Right atrium auricular region (tissue), 2 donors: ENCODE measurements at regions not wholly inside any gene's neighbourhood (a gene's known extent, or its start where the extent isn't known, plus 50 kb on each side); places are given as distances from the start of the nearest gene placed in this dataset.
"Not testable (repeated sequence)": the region's sequence is repeated elsewhere in the genome, so short reads cannot be mapped to it uniquely, and the experiment has no call there.

ENCODE experiments used
- DNase-seq: peaks from one replicate; pipeline ENCODE4 v3.0.0-alpha.2; 2019; ENCODE audit warnings: low spot score
- H3K27ac ChIP-seq, 2 donors: fragments of 200-600 bp; sonication (generic); 1 replicate in 1 of 2; 2 replicates in 1 of 2; pipeline ENCODE4 v1.5.1; 2016 to 2019
- H3K27me3 ChIP-seq, 2 donors: fragments of 200-600 bp; sonication (generic); one replicate each; pipeline versions ENCODE4 v1.5.1 to v1.6.0; 2017 to 2019
- H3K36me3 ChIP-seq: fragments of 200-600 bp; sonication (generic); one replicate; pipeline ENCODE4 v1.5.1; 2016
- H3K4me1 ChIP-seq, 2 donors: fragments of 200-600 bp; sonication (generic); one replicate each; pipeline versions ENCODE4 v1.5.1 to v1.6.0; 2017 to 2019
- H3K4me3 ChIP-seq, 2 donors: fragments of 200-600 bp; sonication (generic); 1 replicate in 1 of 2; 2 replicates in 1 of 2; pipeline ENCODE4 v1.5.1; 2017 to 2019; ENCODE audit warnings: mild to moderate bottlenecking in 1 of 2, moderate library complexity in 1 of 2
- H3K9me3 ChIP-seq, 2 donors: fragments of 200-600 bp; sonication (generic); one replicate each; pipeline ENCODE4 v1.5.1; 2019
- TF ChIP-seq, protein P1 (sequence below), 2 donors: fragments of 200-600 bp; sonication (generic); IDR thresholded peaks; one replicate each; pipeline ENCODE4 v1.5.1; 2019; ENCODE audit warnings: antibody characterized with exemption in 2 of 2

GRCh38 chr9:87781331-87781730 lies 55.4 kb downstream of the CTSL start:
- no peaks in the 10 kb centered on the region for H3K4me1 ChIP-seq
- DNase-seq, result no peak
- H3K9me3 ChIP-seq, result no peaks in the 10 kb centered on the region
- H3K4me3 ChIP-seq, result no peak overlapping the region
- no peaks in the 10 kb centered on the region for H3K36me3 ChIP-seq
- TF ChIP-seq, protein P1, sequence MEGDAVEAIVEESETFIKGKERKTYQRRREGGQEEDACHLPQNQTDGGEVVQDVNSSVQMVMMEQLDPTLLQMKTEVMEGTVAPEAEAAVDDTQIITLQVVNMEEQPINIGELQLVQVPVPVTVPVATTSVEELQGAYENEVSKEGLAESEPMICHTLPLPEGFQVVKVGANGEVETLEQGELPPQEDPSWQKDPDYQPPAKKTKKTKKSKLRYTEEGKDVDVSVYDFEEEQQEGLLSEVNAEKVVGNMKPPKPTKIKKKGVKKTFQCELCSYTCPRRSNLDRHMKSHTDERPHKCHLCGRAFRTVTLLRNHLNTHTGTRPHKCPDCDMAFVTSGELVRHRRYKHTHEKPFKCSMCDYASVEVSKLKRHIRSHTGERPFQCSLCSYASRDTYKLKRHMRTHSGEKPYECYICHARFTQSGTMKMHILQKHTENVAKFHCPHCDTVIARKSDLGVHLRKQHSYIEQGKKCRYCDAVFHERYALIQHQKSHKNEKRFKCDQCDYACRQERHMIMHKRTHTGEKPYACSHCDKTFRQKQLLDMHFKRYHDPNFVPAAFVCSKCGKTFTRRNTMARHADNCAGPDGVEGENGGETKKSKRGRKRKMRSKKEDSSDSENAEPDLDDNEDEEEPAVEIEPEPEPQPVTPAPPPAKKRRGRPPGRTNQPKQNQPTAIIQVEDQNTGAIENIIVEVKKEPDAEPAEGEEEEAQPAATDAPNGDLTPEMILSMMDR (IDR thresholded peaks at IDR 0.05), result no peak
- H3K27me3 ChIP-seq, result no peaks in the 10 kb centered on the region
- no peak overlapping the region for H3K27ac ChIP-seq

GRCh38 chr9:87783180-87783579 lies 57.3 kb downstream of the CTSL start:
- Histone ChIP-seq H3K36me3 (no peaks in the 10 kb centered on the region), H3K4me3 (no peak overlapping the region), H3K4me1 (no peaks in the 10 kb centered on the region), H3K27me3 (no peaks in the 10 kb centered on the region), H3K9me3 (no peaks in the 10 kb centered on the region), H3K27ac (no peak overlapping the region)
- no peak for DNase-seq
- TF ChIP-seq, protein P1 (IDR thresholded peaks at IDR 0.05), result no peak

- H3K4me1 ChIP-seq, DNase-seq, H3K4me3 ChIP-seq, H3K9me3 ChIP-seq, H3K36me3 ChIP-seq, H3K27ac ChIP-seq, H3K27me3 ChIP-seq: not testable (repeated sequence)
Observed at GRCh38 chr9:87785315-87785970, 59.5 kb downstream of the CTSL start.

DNA sequence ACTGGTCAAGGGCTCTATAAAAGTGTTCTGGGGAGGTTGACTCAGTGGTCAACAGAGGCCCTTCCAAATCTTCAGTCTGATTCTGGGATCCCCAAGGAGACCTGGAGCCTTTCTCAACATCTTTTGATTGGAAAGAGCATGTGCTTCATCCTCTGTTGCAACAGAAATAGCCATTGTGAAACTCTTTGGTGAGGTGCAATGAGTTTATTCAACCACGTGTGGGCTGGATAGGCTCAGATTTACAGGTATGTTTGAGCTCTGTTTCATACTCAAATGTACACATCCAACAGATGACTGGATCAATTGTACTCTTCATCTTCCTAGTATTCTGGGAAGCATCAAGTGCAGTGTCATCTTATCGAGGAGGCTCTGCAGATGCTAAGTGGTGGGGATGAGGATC lies 60.5 kb downstream of the CTSL start:
- DNase-seq, result no peak
- Histone ChIP-seq H3K27me3 (no peaks in the 10 kb centered on the region), H3K9me3 (no peaks in the 10 kb centered on the region), H3K36me3 (no peaks in the 10 kb centered on the region), H3K4me1 (no peaks in the 10 kb centered on the region), H3K4me3 (no peak overlapping the region), H3K27ac (no peak overlapping the region)
- TF ChIP-seq, protein P1 (IDR thresholded peaks at IDR 0.05), result no peak

- no peak for DNase-seq
- H3K27ac ChIP-seq, result no peak overlapping the region
- no peaks in the 10 kb centered on the region for H3K4me1 ChIP-seq
- TF ChIP-seq, protein P1 (IDR thresholded peaks at IDR 0.05), result no peak
- no peaks in the 10 kb centered on the region for H3K36me3 ChIP-seq
- H3K4me3 ChIP-seq, result no peak overlapping the region
- no peaks in the 10 kb centered on the region for H3K27me3 ChIP-seq
- H3K9me3 ChIP-seq, result no peaks in the 10 kb centered on the region
Observed at GRCh38 chr9:87786876-87787275, 61.0 kb downstream of the CTSL start.

DNA sequence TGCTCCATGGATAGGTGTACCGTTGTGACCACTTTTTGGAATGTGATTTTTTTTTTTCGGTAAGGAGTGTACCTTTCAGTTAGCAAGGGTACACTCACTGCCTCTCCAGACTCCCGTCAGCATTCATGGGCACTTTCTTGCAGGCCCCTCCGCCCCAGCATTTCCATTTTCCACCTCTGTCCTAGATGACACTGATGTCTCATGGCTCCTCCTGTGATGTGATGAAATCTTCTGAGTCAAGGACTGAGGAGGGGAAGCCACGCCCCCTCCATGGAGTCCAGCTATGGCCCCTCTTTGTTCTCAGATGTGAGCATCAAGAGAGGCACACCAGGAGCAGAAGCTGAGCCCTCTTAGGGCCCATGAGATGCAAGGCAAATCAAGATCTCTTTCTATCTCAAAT lies 61.8 kb downstream of the CTSL start:
- Histone ChIP-seq H3K4me1 (no peaks in the 10 kb centered on the region), H3K36me3 (no peaks in the 10 kb centered on the region), H3K9me3 (no peaks in the 10 kb centered on the region), H3K27me3 (no peaks in the 10 kb centered on the region), H3K27ac (no peak overlapping the region), H3K4me3 (no peak overlapping the region)
- no peak for DNase-seq
- TF ChIP-seq, protein P1 (IDR thresholded peaks at IDR 0.05), result no peak
